Lower leg skin (tissue), 3 donors: ENCODE measurements at regions not wholly inside any gene's neighbourhood (a gene's known extent, or its start where the extent isn't known, plus 50 kb on each side); places are given as distances from the start of the nearest gene placed in this dataset.

Source experiments
- POLR2A ChIP-seq, 2 donors: fragments of 450-650 bp; IDR thresholded peaks; one replicate each; pipeline ENCODE4 v1.6.1; 2016 to 2017; ENCODE audit warnings: antibody characterized with exemption in 2 of 2, mild to moderate bottlenecking in 1 of 2, moderate library complexity in 1 of 2
- TF ChIP-seq, protein P1 (sequence below), 3 donors: fragments of 450-650 bp; IDR thresholded peaks; one replicate each; pipeline ENCODE4 v1.5.1; 2016; ENCODE audit warnings: antibody characterized with exemption in 3 of 3, mild to moderate bottlenecking in 3 of 3, moderate library complexity in 2 of 3

DNA sequence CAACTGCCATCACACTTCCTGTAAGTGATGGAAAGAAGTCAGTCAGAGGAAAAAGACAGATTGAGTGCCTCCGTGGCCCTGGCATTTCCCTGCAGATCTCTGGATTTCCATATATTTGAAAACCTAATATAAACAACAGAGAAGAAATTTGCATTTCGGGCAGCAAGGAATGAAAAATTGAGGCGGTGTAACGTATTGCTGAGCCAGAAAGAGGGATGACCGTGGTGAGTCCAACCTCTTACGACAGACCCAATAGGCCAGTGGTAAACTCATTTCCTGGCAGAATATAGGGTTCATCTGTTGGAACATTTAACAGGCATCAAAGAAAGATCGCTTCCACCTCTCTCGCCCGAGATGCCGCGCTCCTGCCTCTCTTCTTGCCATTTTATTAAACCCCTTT lies 336.5 kb downstream of the MIAT start:
- TF ChIP-seq, protein P1, sequence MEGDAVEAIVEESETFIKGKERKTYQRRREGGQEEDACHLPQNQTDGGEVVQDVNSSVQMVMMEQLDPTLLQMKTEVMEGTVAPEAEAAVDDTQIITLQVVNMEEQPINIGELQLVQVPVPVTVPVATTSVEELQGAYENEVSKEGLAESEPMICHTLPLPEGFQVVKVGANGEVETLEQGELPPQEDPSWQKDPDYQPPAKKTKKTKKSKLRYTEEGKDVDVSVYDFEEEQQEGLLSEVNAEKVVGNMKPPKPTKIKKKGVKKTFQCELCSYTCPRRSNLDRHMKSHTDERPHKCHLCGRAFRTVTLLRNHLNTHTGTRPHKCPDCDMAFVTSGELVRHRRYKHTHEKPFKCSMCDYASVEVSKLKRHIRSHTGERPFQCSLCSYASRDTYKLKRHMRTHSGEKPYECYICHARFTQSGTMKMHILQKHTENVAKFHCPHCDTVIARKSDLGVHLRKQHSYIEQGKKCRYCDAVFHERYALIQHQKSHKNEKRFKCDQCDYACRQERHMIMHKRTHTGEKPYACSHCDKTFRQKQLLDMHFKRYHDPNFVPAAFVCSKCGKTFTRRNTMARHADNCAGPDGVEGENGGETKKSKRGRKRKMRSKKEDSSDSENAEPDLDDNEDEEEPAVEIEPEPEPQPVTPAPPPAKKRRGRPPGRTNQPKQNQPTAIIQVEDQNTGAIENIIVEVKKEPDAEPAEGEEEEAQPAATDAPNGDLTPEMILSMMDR (IDR thresholded peaks at IDR 0.05), result no peak
- TF ChIP-seq POLR2A (IDR thresholded peaks at IDR 0.05), result no peak
